Dedifferentiated amniotic fluid mesenchymal stem cell (primary cell): ENCODE measurements at regions not wholly inside any gene's neighbourhood (a gene's known extent, or its start where the extent isn't known, plus 50 kb on each side); places are given as distances from the start of the nearest gene placed in this dataset.
A peak's percentile ranks its signal among the peaks of the same experiment; 100 is the strongest.

Experiments
- DNase-seq: peaks from one replicate; pipeline ENCODE4 v3.0.0-alpha.2; 2016; ENCODE audit errors: extremely low spot score

- no peak for DNase-seq
These were observed 95.6 kb downstream of the RASSF10 start for GRCh38 chr11:13104619-13105236.

- no peak for DNase-seq
These were observed 96.2 kb downstream of the RASSF10 start for GRCh38 chr11:13105237-13105844.

GRCh38 chr11:13107544-13108044 lies 98.5 kb downstream of the RASSF10 start:
- DNase-seq: no peak

GRCh38 chr11:13108416-13108815 lies 99.3 kb downstream of the RASSF10 start:
- no peak for DNase-seq

DNA sequence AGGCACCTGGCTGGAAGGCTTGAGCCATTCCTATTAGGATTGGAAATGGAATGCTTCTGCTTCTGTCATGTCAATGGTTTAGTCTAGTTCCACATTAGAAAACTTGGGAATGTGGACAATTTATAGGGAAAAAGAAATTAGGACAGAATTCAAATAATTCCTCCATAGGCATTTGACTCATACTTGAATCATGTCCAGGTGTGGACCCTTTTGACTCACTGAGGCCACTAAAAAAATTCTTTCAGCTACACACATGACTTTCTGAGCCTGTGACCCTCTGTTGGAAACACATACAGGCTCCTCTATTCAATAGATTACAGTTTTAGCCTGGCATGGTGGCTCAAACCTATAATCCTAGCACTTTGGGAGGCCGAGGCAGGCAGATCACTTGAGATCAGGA lies 100.5 kb downstream of the RASSF10 start:
- no peak for DNase-seq

DNA sequence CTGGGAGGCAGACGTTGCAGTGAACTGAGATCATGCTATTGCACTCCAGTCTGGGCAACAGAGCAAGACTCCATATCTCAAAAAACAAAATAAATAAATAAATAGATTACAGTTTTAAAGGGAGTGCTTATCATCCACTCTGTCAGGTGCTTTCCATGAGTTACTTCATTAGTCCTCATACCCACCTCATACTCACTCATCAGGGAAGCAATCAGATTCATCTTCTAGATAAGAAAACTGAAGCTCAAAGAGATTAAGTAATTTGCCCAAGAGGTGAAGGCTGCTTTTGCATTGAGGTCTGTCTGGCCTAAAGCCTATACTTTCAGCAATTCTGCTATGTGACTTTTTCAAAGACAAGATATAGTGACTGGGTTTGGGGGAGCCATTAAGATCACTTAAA lies 101.0 kb downstream of the RASSF10 start:
- no peak for DNase-seq

- no peak for DNase-seq
These were observed 102.1 kb downstream of the RASSF10 start for GRCh38 chr11:13110929-13111812.

GRCh38 chr11:13111813-13112130 lies 102.7 kb downstream of the RASSF10 start:
- no peak for DNase-seq

GRCh38 chr11:13114566-13115379 lies 105.7 kb downstream of the RASSF10 start:
- DNase-seq: no peak

DNA sequence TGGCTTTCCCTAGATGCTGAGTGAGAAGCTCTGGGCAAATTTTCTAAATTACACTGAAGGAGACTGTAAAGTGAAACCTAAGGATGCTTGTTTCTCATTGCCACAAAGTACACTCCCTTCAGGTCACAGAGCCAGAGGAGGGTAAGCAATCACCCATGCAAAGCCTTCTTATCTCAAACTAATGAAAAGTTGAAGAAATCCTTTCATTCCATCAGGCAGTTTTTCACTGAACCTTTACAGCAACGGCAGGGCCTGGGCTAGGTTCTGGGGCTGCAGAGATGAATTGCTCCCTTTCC lies 106.2 kb downstream of the RASSF10 start:
- no peak for DNase-seq

DNA sequence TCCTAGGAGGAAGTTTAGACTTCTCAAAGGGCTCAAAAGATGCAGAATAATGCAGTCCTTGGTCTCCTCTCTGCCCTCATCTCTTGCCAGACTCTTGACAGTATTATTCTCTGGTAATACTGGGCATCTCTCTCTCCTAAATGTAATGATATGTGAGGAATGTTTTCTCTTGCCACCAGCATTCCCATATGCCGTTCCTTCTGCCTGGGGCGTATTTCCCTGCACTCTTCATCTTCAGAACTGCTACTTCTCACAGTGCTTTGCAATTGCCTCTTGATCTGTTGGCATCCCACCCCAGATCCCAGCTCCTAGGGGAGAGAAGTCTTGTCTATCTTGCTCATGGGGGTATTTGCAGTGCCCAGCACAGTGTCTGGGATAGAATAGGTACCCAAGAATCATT lies 107.4 kb downstream of the RASSF10 start:
- no peak for DNase-seq

- DNase-seq: no peak
These were observed 108.2 kb downstream of the RASSF10 start for GRCh38 chr11:13117344-13117743.

DNA sequence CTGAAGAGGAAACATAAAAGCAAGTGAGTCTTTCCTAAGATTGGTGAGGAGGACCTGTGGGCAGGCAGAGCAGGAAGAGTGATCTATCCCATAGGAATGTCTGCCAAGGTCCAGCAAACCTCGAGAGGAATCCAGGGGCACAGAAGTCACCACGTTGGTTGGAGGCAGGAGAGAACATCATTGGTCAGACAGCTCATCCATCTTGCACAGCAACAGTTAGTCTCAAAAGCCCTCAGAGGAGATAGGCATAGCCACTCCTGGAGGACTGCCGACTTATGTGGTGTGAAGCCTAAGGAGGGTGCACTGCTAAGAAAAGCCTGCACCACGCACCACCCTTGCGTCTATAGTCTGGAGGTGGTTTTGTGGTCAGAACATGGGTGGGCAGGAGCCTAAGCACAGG lies 109.1 kb downstream of the RASSF10 start:
- peak; percentile 67 for DNase-seq

DNA sequence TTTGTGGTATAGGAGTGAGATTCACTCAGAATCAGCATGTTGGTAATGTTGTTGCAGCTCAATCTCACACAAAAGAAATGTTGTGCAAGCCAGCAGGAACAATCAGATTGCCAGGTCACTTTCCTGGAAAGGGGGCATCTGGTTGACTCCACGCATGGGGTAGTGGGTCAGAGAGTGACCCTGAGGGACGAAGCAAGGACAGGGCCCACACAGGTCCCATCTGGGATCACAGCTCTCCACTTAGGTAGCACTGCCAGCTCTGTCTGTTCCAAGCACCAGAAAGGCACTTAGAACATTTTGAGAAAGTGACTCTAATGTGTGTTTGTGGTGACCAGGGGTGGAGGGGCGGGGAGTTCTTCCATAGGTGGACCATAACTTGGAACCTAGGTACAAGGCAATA lies 109.5 kb downstream of the RASSF10 start:
- DNase-seq: no peak

DNA sequence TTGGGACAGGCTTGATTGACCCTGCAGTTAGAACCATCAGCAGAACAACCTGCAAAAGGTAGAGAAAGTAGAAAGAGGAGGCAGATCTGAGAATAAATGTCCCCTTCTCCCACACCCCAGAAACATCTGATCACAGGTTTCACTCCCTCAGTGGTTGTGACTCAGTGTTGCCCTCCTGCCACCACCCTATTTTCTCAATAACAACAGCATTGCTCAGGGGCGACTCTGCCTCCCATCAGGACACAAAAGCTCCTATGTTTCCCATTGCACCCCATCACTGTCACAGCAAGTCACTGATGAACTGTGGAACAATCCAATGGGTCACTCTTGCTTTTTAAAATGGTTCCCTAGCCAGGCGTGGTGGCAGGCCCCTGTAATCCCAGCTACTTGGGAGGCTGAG lies 110.2 kb downstream of the RASSF10 start:
- DNase-seq: no peak

DNA sequence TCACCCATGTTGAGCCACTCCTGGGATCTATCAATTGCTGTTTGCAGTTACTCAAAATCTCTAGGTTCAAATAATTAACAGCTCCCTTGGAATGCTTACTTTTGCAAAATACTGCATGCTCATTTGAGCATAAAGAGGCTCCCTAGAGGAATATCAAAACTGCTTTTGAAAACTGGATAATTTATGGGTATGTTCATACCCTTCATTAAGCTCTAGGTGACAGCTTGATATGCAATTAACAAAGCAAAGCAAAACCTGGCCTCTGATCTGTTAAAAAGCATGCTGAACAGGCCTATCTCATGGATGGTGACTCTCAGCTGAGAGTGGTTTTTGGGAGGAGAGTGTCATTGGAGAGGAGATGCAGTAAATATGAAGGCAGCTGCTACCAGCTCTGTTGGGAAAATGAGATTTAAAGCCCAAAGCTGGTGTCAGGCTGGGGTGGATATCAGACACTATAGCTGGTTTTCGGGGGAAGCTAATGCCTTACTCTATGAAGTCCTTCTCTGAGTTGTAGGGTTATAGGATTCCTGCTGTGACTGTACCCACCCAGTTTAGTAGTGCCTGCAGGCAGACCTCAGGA lies 110.9 kb downstream of the RASSF10 start:
- DNase-seq: no peak

DNA sequence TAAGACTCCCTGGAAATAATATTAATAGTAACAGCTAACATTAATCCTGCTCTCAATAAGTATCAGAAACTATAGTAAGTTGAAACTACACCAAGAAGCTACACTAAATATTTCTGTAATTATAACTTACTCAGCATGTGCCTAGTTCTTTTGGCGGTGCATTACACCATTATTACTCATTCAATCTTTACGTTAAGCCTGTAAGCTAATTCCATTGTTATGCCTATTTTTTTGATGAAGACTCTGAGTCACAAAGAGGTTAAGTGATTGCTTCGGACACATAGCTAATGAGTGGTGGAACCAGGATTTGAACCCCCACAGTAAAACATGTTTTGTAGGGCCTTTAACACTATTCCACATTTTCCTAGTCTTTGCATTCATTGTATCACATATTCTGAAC lies 111.6 kb downstream of the RASSF10 start:
- DNase-seq: peak; percentile 42

GRCh38 chr11:13126430-13126829 lies 117.3 kb downstream of the RASSF10 start:
- DNase-seq: peak; percentile 87

- no peak for DNase-seq
These were observed 118.0 kb downstream of the RASSF10 start for GRCh38 chr11:13127161-13127560.

DNA sequence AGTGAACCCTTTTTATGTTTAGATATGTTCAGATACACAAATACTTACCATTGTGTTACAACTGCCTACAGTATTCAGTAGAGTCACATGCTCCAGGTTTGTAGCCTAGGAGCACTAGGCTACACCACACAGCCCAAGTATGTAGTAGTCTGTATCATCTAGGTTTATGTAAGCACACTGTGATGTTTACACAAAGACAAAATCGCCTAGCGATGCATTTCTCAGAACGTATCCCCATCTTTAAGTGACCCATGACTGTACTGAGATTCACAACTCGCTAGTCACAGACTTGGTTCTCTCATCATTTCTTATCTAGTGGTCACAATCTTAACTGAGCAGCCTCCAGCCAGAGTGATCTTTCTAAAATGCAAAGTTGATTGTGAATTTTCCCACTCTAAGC lies 119.2 kb downstream of the RASSF10 start:
- no peak for DNase-seq

- DNase-seq: no peak
These were observed 125.0 kb downstream of the RASSF10 start for GRCh38 chr11:13134066-13134465.

GRCh38 chr11:13134886-13135285 lies 125.8 kb downstream of the RASSF10 start:
- no peak for DNase-seq
